HG03095 (cell line): ENCODE measurements at regions not wholly inside any gene's neighbourhood (a gene's known extent, or its start where the extent isn't known, plus 50 kb on each side); places are given as distances from the start of the nearest gene placed in this dataset.

Experiments used
- ATAC-seq: cut with Tn5 transposase; IDR thresholded peaks from one replicate; pipeline ENCODE4 v1.9.1; 2021; ENCODE audit warnings: moderate library complexity; ENCODE audit not compliant: unreplicated experiment

- ATAC-seq = no peak
Observed at GRCh38 chrX:38987198-38987651, 186.0 kb downstream of the MID1IP1 start.

- no peak for ATAC-seq
Observed at GRCh38 chrX:38988301-38988700, 187.0 kb downstream of the MID1IP1 start.

GRCh38 chrX:38989076-38989475, 187.8 kb downstream of the MID1IP1 start:
- no peak for ATAC-seq

GRCh38 chrX:38991656-38992440, 190.6 kb downstream of the MID1IP1 start:
- no peak for ATAC-seq

GRCh38 chrX:38992441-38993096, 191.3 kb downstream of the MID1IP1 start:
- ATAC-seq = no peak

GRCh38 chrX:38993500-38993899, 192.2 kb downstream of the MID1IP1 start:
- no peak for ATAC-seq

- no peak for ATAC-seq
Observed at GRCh38 chrX:38999099-38999498, 197.8 kb downstream of the MID1IP1 start.

- no peak for ATAC-seq
Observed at GRCh38 chrX:38999967-39000745, 198.9 kb downstream of the MID1IP1 start.

GRCh38 chrX:39000802-39001201, 199.5 kb downstream of the MID1IP1 start:
- ATAC-seq = no peak

GRCh38 chrX:39002466-39002865, 201.2 kb downstream of the MID1IP1 start:
- ATAC-seq = no peak

GRCh38 chrX:39008549-39008948, 207.3 kb downstream of the MID1IP1 start:
- no peak for ATAC-seq

- ATAC-seq = no peak
Observed at GRCh38 chrX:39011454-39012221, 210.4 kb downstream of the MID1IP1 start.

GRCh38 chrX:39012621-39013111, 211.4 kb downstream of the MID1IP1 start:
- ATAC-seq = no peak

GRCh38 chrX:39016556-39016955, 215.3 kb downstream of the MID1IP1 start:
- no peak for ATAC-seq

- ATAC-seq = no peak
Observed at GRCh38 chrX:39017077-39017476, 215.8 kb downstream of the MID1IP1 start.

- ATAC-seq = no peak
Observed at GRCh38 chrX:39017716-39018115, 216.5 kb downstream of the MID1IP1 start.

GRCh38 chrX:39018541-39018940, 217.3 kb downstream of the MID1IP1 start:
- no peak for ATAC-seq

GRCh38 chrX:39019056-39019455, 217.8 kb downstream of the MID1IP1 start:
- no peak for ATAC-seq

GRCh38 chrX:39020051-39020669, 218.9 kb downstream of the MID1IP1 start:
- ATAC-seq = no peak

GRCh38 chrX:39022106-39022505, 220.8 kb downstream of the MID1IP1 start:
- no peak for ATAC-seq
